ENCODE measurements at regions not wholly inside any gene's neighbourhood (a gene's known extent, or its start where the extent isn't known, plus 50 kb on each side); places are given as distances from the start of the nearest gene placed in this dataset.

DNA sequence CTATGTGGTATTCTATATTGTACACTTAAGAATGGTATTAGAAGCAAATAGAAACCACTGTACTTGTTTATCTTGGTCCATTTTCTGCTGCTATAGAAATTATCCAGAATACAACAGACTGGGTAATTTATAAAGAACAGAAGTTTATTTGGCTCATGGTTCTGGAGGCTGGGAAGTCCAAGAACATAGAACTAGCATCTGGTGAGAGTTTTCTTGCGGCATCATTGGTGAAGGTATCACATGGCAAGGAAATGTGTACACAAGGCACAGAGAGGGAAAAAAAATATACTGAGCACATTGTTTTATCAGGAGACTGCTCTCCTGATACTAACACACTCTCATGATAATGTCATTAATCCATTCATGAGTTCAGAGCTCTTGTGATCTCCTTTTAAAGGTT, 130.3 kb upstream of the STXBP6 start:
- no peak for DNase-seq (ENCODE audit: low read depth)
- H3K4me3 ChIP-seq (ENCODE audit: low read length), result no peak overlapping the region
- TF ChIP-seq, protein P1, sequence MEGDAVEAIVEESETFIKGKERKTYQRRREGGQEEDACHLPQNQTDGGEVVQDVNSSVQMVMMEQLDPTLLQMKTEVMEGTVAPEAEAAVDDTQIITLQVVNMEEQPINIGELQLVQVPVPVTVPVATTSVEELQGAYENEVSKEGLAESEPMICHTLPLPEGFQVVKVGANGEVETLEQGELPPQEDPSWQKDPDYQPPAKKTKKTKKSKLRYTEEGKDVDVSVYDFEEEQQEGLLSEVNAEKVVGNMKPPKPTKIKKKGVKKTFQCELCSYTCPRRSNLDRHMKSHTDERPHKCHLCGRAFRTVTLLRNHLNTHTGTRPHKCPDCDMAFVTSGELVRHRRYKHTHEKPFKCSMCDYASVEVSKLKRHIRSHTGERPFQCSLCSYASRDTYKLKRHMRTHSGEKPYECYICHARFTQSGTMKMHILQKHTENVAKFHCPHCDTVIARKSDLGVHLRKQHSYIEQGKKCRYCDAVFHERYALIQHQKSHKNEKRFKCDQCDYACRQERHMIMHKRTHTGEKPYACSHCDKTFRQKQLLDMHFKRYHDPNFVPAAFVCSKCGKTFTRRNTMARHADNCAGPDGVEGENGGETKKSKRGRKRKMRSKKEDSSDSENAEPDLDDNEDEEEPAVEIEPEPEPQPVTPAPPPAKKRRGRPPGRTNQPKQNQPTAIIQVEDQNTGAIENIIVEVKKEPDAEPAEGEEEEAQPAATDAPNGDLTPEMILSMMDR (IDR thresholded peaks at IDR 0.05; ENCODE audit: insufficient read depth, low read depth, low read length, missing control alignments), result no peak

DNA sequence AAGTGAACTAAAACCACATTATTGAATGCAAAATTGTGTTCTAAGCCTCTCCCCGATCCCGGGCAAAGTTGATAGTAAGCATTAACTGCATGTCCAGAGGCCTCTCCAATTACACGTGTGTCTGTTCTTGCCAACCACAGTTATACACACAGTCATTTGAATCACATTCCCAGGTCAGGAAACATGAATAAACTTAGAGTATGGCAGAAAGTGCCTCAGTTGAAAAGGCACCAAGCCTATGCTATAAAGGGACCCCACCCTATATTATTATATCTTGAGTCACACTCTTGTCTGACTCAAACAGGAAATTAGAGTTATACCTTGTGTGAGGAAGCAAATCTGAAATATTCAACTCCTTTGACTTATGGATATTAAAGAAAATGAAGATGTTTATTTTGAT, 128.3 kb upstream of the STXBP6 start:
- no peak overlapping the region for H3K4me3 ChIP-seq (ENCODE audit: low read length)
- TF ChIP-seq, protein P1 (IDR thresholded peaks at IDR 0.05; ENCODE audit: insufficient read depth, low read depth, low read length, missing control alignments), result no peak
- DNase-seq (ENCODE audit: low read depth), result peak; percentile 83

DNA sequence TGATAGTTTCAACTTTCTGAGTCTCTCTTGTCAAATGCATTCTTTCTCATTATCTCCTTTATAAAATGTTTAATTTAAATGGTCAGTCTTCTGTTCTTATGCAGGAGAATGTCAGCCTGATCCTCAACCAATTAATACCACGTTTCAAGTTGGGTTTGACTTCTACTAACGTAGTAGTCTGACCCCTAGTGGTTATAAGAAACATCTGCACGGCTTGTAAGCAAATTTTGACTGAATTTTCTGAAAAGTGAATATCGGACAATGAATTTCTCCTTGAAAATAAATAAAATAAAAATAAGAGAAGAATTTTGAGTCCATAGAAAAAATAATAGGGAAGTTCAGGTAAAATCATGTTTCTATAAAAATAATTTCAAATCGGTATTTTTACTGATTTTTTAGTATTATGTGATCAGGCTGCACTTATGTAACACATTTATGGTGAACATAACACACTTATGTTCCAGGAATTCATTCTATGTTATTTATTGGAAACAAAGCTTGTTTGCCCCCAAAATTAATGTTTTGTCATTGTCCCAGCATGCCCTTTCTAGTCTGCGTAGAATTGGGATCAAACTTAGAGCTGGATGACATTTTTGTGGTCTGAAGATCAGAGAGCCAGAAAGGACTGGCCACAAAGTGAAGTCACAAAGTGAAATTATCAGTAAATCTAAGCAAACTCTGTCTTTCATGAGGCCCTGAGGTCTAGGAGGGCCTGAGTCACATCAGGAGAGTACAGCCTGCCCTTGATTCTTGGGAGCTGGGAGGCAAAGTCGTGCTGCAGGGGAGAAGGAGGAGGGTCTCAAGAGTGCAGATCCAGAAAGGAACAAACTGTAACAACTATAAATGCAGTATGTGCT, 101.2 kb upstream of the STXBP6 start:
- H3K4me3 ChIP-seq (ENCODE audit: low read length), result no peak overlapping the region
- peak; percentile 53 for DNase-seq (ENCODE audit: low read depth)
- TF ChIP-seq, protein P1 (IDR thresholded peaks at IDR 0.05; ENCODE audit: insufficient read depth, low read depth, low read length, missing control alignments), result peak; percentile 72

DNA sequence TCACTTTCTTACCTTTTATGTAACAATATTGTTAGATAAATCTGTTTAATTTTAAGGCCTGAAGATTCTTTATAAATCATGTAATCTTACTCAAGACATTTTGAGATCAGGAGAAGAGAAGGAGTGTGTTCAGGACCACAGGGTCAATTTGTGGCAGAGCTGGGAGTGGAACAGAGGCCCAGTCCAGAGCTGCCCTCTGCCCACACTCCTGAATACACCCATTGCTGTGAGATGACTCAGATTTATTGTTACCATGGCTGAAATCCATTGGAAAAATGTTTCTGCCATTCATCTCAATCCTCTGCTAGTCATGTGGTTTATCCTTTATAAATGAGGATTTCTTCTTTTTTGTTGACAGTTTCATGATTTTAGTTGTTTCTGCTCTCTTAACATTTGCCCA, 100.5 kb upstream of the STXBP6 start:
- TF ChIP-seq, protein P1 (IDR thresholded peaks at IDR 0.05; ENCODE audit: insufficient read depth, low read depth, low read length, missing control alignments), result no peak
- DNase-seq (ENCODE audit: low read depth), result no peak
- H3K4me3 ChIP-seq (ENCODE audit: low read length), result no peak overlapping the region

DNA sequence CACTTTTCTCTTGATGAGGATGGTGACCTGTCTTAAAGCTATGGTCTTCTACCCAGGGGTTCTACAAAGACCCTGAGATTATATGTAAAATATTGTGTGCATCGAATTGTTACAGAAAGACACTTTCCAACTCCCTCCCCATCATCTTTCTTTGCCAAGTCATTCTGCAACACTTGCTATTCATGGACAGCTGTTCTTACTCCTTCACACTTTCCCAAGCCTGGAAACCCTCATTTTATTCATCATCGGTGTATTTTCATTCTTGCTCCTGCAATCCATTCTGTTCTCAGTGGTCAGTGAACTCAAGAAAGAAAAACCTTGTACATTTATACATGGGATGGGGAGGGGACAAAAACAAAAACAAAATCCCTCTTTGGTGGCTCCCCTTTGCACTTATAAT, 90.5 kb upstream of the STXBP6 start:
- DNase-seq (ENCODE audit: low read depth), result no peak
- TF ChIP-seq, protein P1 (IDR thresholded peaks at IDR 0.05; ENCODE audit: insufficient read depth, low read depth, low read length, missing control alignments), result no peak
- no peak overlapping the region for H3K4me3 ChIP-seq (ENCODE audit: low read length)

DNA sequence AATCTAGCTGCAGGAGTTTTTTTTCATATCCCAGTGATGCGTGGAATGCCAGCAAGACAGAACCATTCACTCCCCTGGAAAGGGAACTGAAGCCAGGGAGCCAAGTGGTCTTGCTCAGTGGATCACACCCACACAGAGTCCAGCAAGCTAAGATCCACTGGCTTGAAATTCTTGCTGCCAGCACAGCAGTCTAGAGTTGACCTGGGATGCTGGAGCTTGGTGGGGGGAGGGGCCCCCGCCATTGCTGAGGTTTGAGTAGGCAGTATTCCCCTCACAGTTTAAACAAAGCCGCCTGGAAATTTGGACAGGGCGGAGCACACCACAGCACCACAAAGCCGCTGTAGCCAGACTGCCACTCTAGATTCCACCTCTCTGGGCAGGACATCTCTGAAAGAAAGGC, 86.9 kb upstream of the STXBP6 start:
- TF ChIP-seq, protein P1 (IDR thresholded peaks at IDR 0.05; ENCODE audit: insufficient read depth, low read depth, low read length, missing control alignments), result no peak
- DNase-seq (ENCODE audit: low read depth), result no peak
- no peak overlapping the region for H3K4me3 ChIP-seq (ENCODE audit: low read length)

DNA sequence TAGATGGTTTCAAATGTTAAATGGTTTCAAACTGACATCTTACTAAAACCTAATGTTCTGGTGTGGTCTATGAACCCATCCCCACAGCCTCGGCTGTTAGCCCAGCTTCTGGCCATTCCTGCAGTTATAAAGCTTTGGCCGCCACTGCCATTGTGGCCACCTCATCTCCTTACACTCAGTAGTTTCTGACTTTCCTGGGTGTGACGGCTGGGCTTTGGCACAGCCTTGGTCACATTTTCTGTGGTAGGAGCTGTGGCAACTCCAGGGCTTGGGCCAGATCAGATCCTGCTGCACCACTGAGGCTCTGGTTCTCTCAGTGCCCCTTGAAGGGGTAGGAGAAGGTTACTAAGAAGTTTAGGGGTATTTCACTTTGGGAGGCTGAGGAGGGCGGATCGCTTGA, 84.2 kb upstream of the STXBP6 start:
- TF ChIP-seq, protein P1 (IDR thresholded peaks at IDR 0.05; ENCODE audit: insufficient read depth, low read depth, low read length, missing control alignments), result no peak
- no peak for DNase-seq (ENCODE audit: low read depth)
- no peak overlapping the region for H3K4me3 ChIP-seq (ENCODE audit: low read length)

Data from epithelial cell of esophagus (primary cell).